ENCODE measurements at regions not wholly inside any gene's neighbourhood (a gene's known extent, or its start where the extent isn't known, plus 50 kb on each side); places are given as distances from the start of the nearest gene placed in this dataset.

DNA sequence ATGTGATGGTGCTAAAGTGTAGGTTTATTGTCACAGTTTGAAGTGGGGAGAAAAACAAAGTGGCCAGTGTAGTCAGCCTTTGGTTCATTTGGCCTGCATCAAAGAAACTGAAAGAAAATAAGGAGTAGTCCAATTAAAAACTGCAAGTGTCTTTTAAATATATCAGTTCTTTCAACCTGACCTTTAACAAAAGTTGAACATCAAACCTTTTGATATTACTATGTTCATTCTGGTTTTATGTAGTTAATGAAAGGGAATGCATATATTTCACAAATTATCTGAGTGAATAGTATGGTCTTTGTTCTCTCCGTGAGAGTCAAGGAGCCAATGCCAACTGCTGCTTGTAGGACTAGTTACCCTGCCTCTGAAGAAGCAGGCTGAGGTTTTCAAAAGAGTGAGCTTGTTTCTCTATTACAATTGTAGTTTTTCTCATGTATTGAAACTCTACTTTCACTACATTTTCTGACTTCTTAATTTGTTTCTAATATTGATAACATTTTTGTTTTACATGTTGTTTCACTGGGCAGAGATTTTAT lies 1160.8 kb upstream of the LRRTM3 start:
- Histone ChIP-seq H3K4me1 (ENCODE audit: insufficient read depth) (no peaks in the 10 kb centered on the region), H3K27ac (no peak overlapping the region), H2AFZ (no peak overlapping the region), H3K9me2 (replicated peaks; ENCODE audit: insufficient read depth) (no peaks in the 10 kb centered on the region), H3K9me3 (ENCODE audit: low read depth) (no peaks in the 10 kb centered on the region), H3K27me3 (no peaks in the 10 kb centered on the region), H4K20me1 (ENCODE audit: insufficient read depth, poor library complexity, severe bottlenecking) (no peaks in the 10 kb centered on the region), H3K4me2 (no peak overlapping the region), H3K79me2 (no peaks in the 10 kb centered on the region), H3K36me3 (replicated peaks; ENCODE audit: insufficient read depth, low read depth) (no peaks in the 10 kb centered on the region), H3K4me3 (no peak overlapping the region)
- TF ChIP-seq EZH2 (IDR thresholded peaks at IDR 0.05; ENCODE audit: borderline replicate concordance) (no peak), EZH2phosphoT487 (IDR thresholded peaks at IDR 0.05; ENCODE audit: low read depth, severe bottlenecking, unreplicated experiment) (no peak)
- TF ChIP-seq, protein P1, sequence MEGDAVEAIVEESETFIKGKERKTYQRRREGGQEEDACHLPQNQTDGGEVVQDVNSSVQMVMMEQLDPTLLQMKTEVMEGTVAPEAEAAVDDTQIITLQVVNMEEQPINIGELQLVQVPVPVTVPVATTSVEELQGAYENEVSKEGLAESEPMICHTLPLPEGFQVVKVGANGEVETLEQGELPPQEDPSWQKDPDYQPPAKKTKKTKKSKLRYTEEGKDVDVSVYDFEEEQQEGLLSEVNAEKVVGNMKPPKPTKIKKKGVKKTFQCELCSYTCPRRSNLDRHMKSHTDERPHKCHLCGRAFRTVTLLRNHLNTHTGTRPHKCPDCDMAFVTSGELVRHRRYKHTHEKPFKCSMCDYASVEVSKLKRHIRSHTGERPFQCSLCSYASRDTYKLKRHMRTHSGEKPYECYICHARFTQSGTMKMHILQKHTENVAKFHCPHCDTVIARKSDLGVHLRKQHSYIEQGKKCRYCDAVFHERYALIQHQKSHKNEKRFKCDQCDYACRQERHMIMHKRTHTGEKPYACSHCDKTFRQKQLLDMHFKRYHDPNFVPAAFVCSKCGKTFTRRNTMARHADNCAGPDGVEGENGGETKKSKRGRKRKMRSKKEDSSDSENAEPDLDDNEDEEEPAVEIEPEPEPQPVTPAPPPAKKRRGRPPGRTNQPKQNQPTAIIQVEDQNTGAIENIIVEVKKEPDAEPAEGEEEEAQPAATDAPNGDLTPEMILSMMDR (IDR thresholded peaks at IDR 0.05; ENCODE audit: poor library complexity): no peak
- WGBS (ENCODE audit: low lambda C conversion rate, missing lambda C conversion rate): 73% methylated on average over 1 of the region's 1 CpG
- no peak for DNase-seq (ENCODE audit: low spot score)

DNA sequence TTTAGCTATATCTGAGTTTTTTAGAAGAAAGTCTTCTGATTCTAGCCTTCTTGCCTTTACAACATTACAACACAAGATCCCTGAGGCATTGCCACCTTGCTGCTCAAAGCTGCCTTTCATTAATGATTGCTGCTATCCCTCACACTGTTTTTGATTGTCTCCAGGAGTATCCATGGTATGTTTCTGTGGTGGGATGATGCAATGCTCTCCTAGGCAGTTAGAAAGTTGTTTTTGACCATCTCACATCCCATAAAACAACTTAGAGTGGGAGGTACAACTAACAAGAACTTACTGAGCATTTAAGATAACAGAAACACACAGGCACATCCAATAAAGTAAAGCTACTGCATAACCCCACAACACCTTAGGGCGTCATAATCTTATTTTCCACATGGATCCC lies 1156.0 kb upstream of the LRRTM3 start:
- Histone ChIP-seq H3K9me2 (replicated peaks; ENCODE audit: insufficient read depth) (no peaks in the 10 kb centered on the region), H2AFZ (no peak overlapping the region), H3K4me2 (no peak overlapping the region), H3K4me3 (no peak overlapping the region), H3K27me3 (no peaks in the 10 kb centered on the region), H3K27ac (no peak overlapping the region), H3K4me1 (ENCODE audit: insufficient read depth) (no peaks in the 10 kb centered on the region), H3K36me3 (replicated peaks; ENCODE audit: insufficient read depth, low read depth) (no peaks in the 10 kb centered on the region), H4K20me1 (ENCODE audit: insufficient read depth, poor library complexity, severe bottlenecking) (no peaks in the 10 kb centered on the region), H3K9me3 (ENCODE audit: low read depth) (no peaks in the 10 kb centered on the region), H3K79me2 (no peaks in the 10 kb centered on the region)
- no peak for DNase-seq (ENCODE audit: low spot score)
- TF ChIP-seq, protein P1 (IDR thresholded peaks at IDR 0.05; ENCODE audit: poor library complexity): no peak
- TF ChIP-seq EZH2 (IDR thresholded peaks at IDR 0.05; ENCODE audit: borderline replicate concordance): no peak
- no peak for TF ChIP-seq EZH2phosphoT487 (IDR thresholded peaks at IDR 0.05; ENCODE audit: low read depth, severe bottlenecking, unreplicated experiment)
- 96% methylated on average over 1 of the region's 1 CpG for WGBS (ENCODE audit: low lambda C conversion rate, missing lambda C conversion rate)

DNA sequence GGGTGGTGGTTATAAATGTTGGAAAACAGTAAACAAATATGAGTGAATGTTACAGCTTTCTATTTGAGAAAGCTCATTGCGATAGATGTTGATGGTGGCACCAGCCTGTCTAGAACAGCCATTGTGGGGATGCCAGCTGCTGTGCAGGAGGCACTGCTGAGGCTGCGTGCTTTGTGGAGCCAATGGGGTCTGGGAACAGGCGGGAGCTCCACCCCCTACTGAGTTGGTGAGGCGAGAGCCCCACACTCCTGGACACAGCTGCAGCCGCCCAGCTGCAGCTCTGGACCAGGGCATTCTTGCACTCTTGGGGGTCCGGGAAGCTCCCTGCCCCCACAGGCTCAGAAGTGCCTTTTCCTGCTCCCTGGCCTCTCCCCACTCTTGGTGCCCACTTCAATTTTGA lies 1147.1 kb upstream of the LRRTM3 start:
- Histone ChIP-seq H3K9me3 (ENCODE audit: low read depth) (no peaks in the 10 kb centered on the region), H3K79me2 (no peaks in the 10 kb centered on the region), H3K27me3 (no peaks in the 10 kb centered on the region), H3K4me1 (ENCODE audit: insufficient read depth) (no peaks in the 10 kb centered on the region), H2AFZ (no peak overlapping the region), H3K9me2 (replicated peaks; ENCODE audit: insufficient read depth) (no peaks in the 10 kb centered on the region), H4K20me1 (ENCODE audit: insufficient read depth, poor library complexity, severe bottlenecking) (no peaks in the 10 kb centered on the region), H3K27ac (no peak overlapping the region), H3K4me3 (no peak overlapping the region), H3K4me2 (no peak overlapping the region), H3K36me3 (replicated peaks; ENCODE audit: insufficient read depth, low read depth) (no peaks in the 10 kb centered on the region)
- no peak for DNase-seq (ENCODE audit: low spot score)
- WGBS (ENCODE audit: low lambda C conversion rate, missing lambda C conversion rate): 99% methylated on average over 6 of the region's 6 CpGs
- TF ChIP-seq, protein P1 (IDR thresholded peaks at IDR 0.05; ENCODE audit: poor library complexity): no peak
- TF ChIP-seq EZH2phosphoT487 (IDR thresholded peaks at IDR 0.05; ENCODE audit: low read depth, severe bottlenecking, unreplicated experiment) (no peak), EZH2 (IDR thresholded peaks at IDR 0.05; ENCODE audit: borderline replicate concordance) (no peak)

DNA sequence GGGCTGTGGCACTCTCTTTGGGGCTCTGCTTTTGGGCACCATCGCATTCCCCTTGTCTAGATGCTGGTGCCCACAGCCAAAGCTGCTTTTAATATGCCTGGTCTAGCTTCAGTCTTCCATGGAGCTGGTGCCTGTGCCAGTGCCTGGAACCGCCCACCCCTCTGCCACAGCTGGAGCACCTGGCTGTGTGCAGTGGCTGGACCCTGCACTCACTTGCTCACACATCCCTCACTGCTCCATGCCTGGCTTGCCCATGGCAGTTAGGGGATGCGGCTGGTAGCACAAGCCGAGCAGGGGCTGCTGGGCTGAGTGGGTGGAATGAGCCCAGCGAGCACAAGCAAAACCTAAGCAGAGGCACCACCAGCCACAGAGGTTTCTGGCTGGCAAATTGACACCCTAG lies 1145.9 kb upstream of the LRRTM3 start:
- H3K4me2 ChIP-seq: no peak overlapping the region
- H3K36me3 ChIP-seq (replicated peaks; ENCODE audit: insufficient read depth, low read depth): no peaks in the 10 kb centered on the region
- TF ChIP-seq EZH2 (IDR thresholded peaks at IDR 0.05; ENCODE audit: borderline replicate concordance) (no peak), EZH2phosphoT487 (IDR thresholded peaks at IDR 0.05; ENCODE audit: low read depth, severe bottlenecking, unreplicated experiment) (no peak)
- TF ChIP-seq, protein P1 (IDR thresholded peaks at IDR 0.05; ENCODE audit: poor library complexity): no peak
- WGBS (ENCODE audit: low lambda C conversion rate, missing lambda C conversion rate): 96% methylated on average over 5 of the region's 5 CpGs
- no peak overlapping the region for H3K27ac ChIP-seq
- no peaks in the 10 kb centered on the region for H3K4me1 ChIP-seq (ENCODE audit: insufficient read depth)
- no peaks in the 10 kb centered on the region for H4K20me1 ChIP-seq (ENCODE audit: insufficient read depth, poor library complexity, severe bottlenecking)
- H3K4me3 ChIP-seq: no peak overlapping the region
- H3K9me3 ChIP-seq (ENCODE audit: low read depth): no peaks in the 10 kb centered on the region
- no peaks in the 10 kb centered on the region for H3K27me3 ChIP-seq
- no peak overlapping the region for H2AFZ ChIP-seq
- no peaks in the 10 kb centered on the region for H3K9me2 ChIP-seq (replicated peaks; ENCODE audit: insufficient read depth)
- DNase-seq (ENCODE audit: low spot score): no peak
- H3K79me2 ChIP-seq: no peaks in the 10 kb centered on the region

All from hepatocyte (in vitro differentiated cells).